ENCODE measurements at regions not wholly inside any gene's neighbourhood (a gene's known extent, or its start where the extent isn't known, plus 50 kb on each side); places are given as distances from the start of the nearest gene placed in this dataset.

- ATAC-seq (no peak), DNase-seq (no peak)
- no peaks in the 10 kb centered on the region for H3K27me3 ChIP-seq
- peaks cover 0 to 3% of the 10 kb centered on the region in 2 donors for H3K9me3 ChIP-seq
- no peak overlapping the region for H3K27ac ChIP-seq
- no peaks in the 10 kb centered on the region for H3K36me3 ChIP-seq
- no peaks in the 10 kb centered on the region for H3K4me1 ChIP-seq
- TF ChIP-seq, protein P1, sequence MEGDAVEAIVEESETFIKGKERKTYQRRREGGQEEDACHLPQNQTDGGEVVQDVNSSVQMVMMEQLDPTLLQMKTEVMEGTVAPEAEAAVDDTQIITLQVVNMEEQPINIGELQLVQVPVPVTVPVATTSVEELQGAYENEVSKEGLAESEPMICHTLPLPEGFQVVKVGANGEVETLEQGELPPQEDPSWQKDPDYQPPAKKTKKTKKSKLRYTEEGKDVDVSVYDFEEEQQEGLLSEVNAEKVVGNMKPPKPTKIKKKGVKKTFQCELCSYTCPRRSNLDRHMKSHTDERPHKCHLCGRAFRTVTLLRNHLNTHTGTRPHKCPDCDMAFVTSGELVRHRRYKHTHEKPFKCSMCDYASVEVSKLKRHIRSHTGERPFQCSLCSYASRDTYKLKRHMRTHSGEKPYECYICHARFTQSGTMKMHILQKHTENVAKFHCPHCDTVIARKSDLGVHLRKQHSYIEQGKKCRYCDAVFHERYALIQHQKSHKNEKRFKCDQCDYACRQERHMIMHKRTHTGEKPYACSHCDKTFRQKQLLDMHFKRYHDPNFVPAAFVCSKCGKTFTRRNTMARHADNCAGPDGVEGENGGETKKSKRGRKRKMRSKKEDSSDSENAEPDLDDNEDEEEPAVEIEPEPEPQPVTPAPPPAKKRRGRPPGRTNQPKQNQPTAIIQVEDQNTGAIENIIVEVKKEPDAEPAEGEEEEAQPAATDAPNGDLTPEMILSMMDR (IDR thresholded peaks at IDR 0.05) = no peak
- no peak overlapping the region for H3K4me3 ChIP-seq
- intact Hi-C loops (cut with DNase I) = no loop called here
Measured at GRCh38 chr16:80034948-80035663, 434.6 kb upstream of the MAF start.

DNA sequence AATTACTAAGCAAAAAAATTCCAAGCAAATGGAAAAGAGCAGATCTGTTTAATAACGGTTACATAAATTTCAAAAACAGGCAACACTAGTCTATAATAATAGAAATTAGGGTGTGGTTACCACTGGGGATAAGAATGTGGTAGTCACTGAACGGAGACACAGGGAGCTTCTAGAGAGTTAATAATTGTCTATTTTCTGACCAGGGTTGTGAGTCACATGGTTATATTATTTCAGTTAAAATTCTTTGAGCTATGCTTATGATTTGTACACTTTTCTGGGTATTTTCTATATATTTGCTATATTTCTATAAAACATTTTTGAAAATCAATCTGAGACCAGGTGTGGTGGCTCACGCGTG, 433.9 kb upstream of the MAF start:
- ATAC-seq (no peak), DNase-seq (no peak)
- Histone ChIP-seq H3K27me3 (no peaks in the 10 kb centered on the region), H3K9me3 (peaks cover 0 to 3% of the 10 kb centered on the region in 2 donors), H3K36me3 (no peaks in the 10 kb centered on the region), H3K4me1 (no peaks in the 10 kb centered on the region), H3K27ac (no peak overlapping the region), H3K4me3 (no peak overlapping the region)
- TF ChIP-seq, protein P1 (IDR thresholded peaks at IDR 0.05) = no peak
- intact Hi-C loops (cut with DNase I) = no loop called here

DNA sequence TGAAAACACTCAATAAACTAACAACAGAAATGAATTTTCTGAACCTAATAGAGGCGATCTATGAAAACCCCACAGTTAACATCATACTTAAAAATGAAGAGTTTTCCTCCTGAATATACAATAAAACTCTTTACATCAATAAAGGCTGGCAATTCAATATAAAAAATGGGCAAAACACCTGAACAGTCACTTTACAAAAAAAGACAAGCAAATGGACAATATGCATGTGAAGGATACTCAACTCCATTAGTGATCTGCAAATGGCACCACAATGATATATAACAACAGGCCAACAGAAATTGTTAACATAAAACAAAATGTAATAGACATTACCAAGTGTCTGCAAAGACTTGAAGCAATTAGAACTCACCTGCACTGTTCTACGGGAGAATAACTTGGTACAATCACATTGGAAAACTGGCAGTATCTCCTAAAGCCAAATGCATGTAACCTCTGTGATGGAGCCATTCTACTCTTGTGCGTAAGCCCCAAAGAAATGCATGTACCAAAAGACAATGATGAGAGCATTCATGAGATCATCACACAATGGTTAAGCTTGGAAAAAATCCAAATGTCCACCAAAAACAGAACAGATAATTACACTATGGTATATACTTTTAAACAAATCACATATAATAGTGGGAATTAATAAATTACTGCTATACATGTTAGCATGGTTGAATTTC, 433.4 kb upstream of the MAF start:
- Histone ChIP-seq H3K36me3 (no peaks in the 10 kb centered on the region), H3K9me3 (peaks cover 0 to 3% of the 10 kb centered on the region in 2 donors), H3K4me1 (no peaks in the 10 kb centered on the region), H3K27me3 (no peaks in the 10 kb centered on the region), H3K4me3 (no peak overlapping the region), H3K27ac (no peak overlapping the region)
- intact Hi-C loops (cut with DNase I) = no loop called here
- DNase-seq (no peak), ATAC-seq (no peak)
- TF ChIP-seq, protein P1 (IDR thresholded peaks at IDR 0.05) = no peak

DNA sequence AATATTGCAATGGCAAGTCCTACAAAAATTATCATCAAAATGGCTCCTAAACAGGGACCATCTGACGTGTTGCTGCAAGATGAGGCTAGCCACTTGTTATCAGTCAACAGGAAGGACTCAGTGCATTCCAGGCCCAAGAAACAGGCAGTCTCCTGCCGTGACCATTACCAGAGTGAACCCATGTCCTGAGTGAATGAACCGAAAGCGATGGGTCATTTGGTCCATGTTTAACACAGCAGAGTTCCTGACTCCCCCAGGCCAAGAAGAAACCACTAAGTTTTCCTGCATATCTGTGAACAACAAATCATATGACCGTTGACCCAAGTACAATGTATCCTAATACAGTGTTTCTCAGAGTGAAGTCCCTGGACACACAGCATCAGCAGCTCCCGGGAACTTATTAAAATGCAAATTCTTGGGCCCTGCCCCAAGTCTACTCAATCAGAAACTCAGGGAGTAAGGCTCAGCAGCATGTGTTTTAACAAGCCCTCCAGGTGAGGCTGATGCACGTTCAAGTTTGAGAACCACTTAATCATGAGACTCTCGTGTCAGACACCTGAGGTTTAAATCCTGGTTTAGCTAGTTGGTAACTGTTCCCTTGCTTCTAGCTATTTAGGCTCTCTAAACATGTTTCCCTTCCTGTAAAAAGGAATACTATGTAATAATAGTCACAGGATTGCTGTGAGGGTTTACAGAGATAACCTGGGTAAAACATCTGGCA, 429.4 kb upstream of the MAF start:
- ATAC-seq (no peak), DNase-seq (no peak)
- H3K4me3 ChIP-seq = no peak overlapping the region
- no peak overlapping the region for H3K27ac ChIP-seq
- TF ChIP-seq, protein P1 (IDR thresholded peaks at IDR 0.05) = no peak
- no peaks in the 10 kb centered on the region for H3K27me3 ChIP-seq
- peaks cover 0 to 3% of the 10 kb centered on the region in 2 donors for H3K9me3 ChIP-seq
- no peaks in the 10 kb centered on the region for H3K4me1 ChIP-seq
- no peaks in the 10 kb centered on the region for H3K36me3 ChIP-seq
- intact Hi-C loops (cut with DNase I) = no loop called here

DNA sequence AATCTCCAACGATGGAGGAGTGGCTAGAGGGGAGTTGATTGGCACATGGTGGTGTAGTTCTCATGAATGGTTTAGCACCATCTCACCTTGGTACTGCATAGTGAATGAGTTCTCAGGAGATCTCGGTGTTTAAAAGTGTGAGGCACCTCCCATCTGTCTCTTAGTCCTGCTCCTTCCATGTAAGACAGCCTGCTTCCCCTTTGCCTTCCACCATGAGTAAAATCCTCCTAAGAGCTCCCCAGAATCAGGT, 428.8 kb upstream of the MAF start:
- no peaks in the 10 kb centered on the region for H3K27me3 ChIP-seq
- DNase-seq = no peak
- H3K4me3 ChIP-seq = no peak overlapping the region
- peak; percentile 4 for ATAC-seq
- no peaks in the 10 kb centered on the region for H3K4me1 ChIP-seq
- intact Hi-C loops (cut with DNase I) = no loop called here
- H3K36me3 ChIP-seq = no peaks in the 10 kb centered on the region
- no peak overlapping the region for H3K27ac ChIP-seq
- H3K9me3 ChIP-seq = peaks cover 0 to 3% of the 10 kb centered on the region in 2 donors
- TF ChIP-seq, protein P1 (IDR thresholded peaks at IDR 0.05) = no peak

Measured in left lung (tissue), 4 donors.